Activated B cell treated with CpG ODN at 0.5 μM for 24 hours (primary cell): ENCODE measurements at regions not wholly inside any gene's neighbourhood (a gene's known extent, or its start where the extent isn't known, plus 50 kb on each side); places are given as distances from the start of the nearest gene placed in this dataset.

ENCODE experiments used
- ATAC-seq: fragments of 200-7000 bp; cut with Tn5 transposase; one replicate; pipeline ENCODE4 v1.10.0; 2021; ENCODE audit warnings: low read depth, mild to moderate bottlenecking, moderate library complexity
- CTCF ChIA-PET: fragments of 350-600 bp; sonication (Branson Sonifier 250); formaldehyde crosslinking; loops from one replicate; lab custom pipeline; 2021; ENCODE audit warnings: antibody characterized with exemption; lab: Charles Lee
- POLR2A ChIA-PET: fragments of 350-600 bp; sonication (Branson Sonifier 250); formaldehyde crosslinking; loops from one replicate; lab custom pipeline; 2021; ENCODE audit warnings: antibody characterized with exemption; lab: Charles Lee
- DNase-seq: peaks from one replicate; pipeline ENCODE4 v3.0.0; 2022
- H3K27ac Mint-ChIP-seq: one replicate; pipeline ENCODE4 v1.8.0; 2020; ENCODE audit warnings: mixed read lengths
- H3K27me3 Mint-ChIP-seq: one replicate; pipeline ENCODE4 v1.8.0; 2021; ENCODE audit warnings: mixed read lengths
- H3K36me3 Mint-ChIP-seq: one replicate; pipeline ENCODE4 v1.8.0; 2021; ENCODE audit warnings: low read depth, mixed read lengths
- H3K4me1 Mint-ChIP-seq: one replicate; pipeline ENCODE4 v1.8.0; 2021; ENCODE audit warnings: mixed read lengths
- H3K4me3 Mint-ChIP-seq: one replicate; pipeline ENCODE4 v1.8.0; 2020; ENCODE audit warnings: mild to moderate bottlenecking, mixed read lengths
- H3K9me3 Mint-ChIP-seq: one replicate; pipeline ENCODE4 v1.8.0; 2020; ENCODE audit warnings: mixed read lengths
- intact Hi-C: fragments of 100-400 bp; cut with micrococcal nuclease; formaldehyde crosslinking; loops from one replicate; pipeline ENCODE4 v1.15.1; 2024
- TF ChIP-seq, protein P1 (sequence below): fragments of 200-600 bp; IDR thresholded peaks from one replicate; pipeline ENCODE4 v1.8.0; 2022; ENCODE audit warnings: antibody characterized with exemption, mild to moderate bottlenecking

DNA sequence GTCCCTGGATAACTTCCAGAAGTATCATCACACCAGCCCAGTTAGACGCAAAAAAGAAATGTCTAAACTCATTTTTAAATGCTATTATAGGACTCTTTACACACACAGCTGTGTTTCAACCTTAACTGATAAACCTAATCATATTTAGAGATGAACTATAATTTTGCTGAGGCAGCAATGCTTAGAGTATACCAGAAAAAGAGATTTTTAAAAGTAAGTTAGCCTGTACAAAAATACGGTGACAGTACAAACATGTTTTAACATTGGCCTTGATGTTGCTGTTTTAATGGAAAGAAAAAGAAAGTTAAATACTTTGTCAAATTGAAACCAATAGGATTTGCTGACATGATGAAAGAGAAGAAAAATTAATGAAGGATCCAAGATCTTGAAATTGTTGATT is 1341.2 kb upstream of the CDH6 start:
- TF ChIP-seq, protein P1, sequence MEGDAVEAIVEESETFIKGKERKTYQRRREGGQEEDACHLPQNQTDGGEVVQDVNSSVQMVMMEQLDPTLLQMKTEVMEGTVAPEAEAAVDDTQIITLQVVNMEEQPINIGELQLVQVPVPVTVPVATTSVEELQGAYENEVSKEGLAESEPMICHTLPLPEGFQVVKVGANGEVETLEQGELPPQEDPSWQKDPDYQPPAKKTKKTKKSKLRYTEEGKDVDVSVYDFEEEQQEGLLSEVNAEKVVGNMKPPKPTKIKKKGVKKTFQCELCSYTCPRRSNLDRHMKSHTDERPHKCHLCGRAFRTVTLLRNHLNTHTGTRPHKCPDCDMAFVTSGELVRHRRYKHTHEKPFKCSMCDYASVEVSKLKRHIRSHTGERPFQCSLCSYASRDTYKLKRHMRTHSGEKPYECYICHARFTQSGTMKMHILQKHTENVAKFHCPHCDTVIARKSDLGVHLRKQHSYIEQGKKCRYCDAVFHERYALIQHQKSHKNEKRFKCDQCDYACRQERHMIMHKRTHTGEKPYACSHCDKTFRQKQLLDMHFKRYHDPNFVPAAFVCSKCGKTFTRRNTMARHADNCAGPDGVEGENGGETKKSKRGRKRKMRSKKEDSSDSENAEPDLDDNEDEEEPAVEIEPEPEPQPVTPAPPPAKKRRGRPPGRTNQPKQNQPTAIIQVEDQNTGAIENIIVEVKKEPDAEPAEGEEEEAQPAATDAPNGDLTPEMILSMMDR: no peak
- no peak for ATAC-seq
- intact Hi-C loops: no loop called here
- Mint-ChIP-seq H3K27me3 (no peaks in the 10 kb centered on the region), H3K4me1 (no peaks in the 10 kb centered on the region), H3K27ac (no peak overlapping the region), H3K4me3 (no peak overlapping the region), H3K36me3 (no peaks in the 10 kb centered on the region), H3K9me3 (peaks cover 10% of the 10 kb centered on the region)
- CTCF ChIA-PET: no interaction called here
- no peak for DNase-seq
- POLR2A ChIA-PET: no interaction called here

DNA sequence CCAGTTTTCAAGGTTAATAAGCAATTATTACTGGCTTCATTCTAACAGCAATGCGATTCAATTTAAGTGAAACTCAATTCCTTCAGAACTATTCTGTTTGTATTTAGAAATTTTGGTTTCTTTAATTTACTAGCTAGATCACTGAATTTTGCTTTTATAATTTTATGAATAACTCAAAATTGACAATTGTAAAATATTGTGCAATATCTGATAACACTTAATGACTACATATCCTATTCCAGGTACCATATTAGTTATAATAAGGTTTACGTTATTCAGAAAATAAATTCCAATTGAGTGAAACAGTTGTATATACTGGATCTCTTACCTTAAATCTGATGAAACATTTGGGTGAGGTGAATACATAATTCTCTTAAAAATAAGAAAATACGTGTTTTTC is 1348.3 kb upstream of the CDH6 start:
- Mint-ChIP-seq H3K36me3 (no peaks in the 10 kb centered on the region), H3K27ac (no peak overlapping the region), H3K27me3 (no peaks in the 10 kb centered on the region), H3K4me3 (no peak overlapping the region), H3K9me3 (peaks cover 3% of the 10 kb centered on the region), H3K4me1 (no peaks in the 10 kb centered on the region)
- DNase-seq (no peak), ATAC-seq (no peak)
- intact Hi-C loops: no loop called here
- ChIA-PET POLR2A (no interaction called here), CTCF (no interaction called here)
- TF ChIP-seq, protein P1: no peak

DNA sequence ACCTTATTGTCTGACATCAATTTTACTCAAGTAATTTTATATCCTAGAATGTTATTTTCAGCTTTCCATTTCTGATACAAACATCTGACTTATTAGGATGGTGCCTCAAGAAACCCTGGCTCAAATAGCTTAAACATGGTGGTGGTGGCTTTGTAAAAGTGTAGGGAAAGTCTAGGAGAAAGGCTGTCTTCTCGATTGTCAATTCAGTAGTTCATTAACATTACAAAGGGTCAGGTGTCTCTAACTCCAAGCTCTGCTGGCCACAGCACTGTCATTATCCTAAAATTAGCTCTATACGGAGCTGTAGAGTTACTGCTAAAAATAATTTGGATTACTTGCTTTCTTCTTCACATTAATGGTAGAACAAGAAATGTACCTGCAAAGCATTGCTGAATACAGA is 1360.1 kb upstream of the CDH6 start:
- intact Hi-C loops: no loop called here
- Mint-ChIP-seq H3K9me3 (peaks cover 21% of the 10 kb centered on the region), H3K27me3 (no peaks in the 10 kb centered on the region), H3K27ac (no peak overlapping the region), H3K4me1 (no peaks in the 10 kb centered on the region), H3K4me3 (no peak overlapping the region), H3K36me3 (no peaks in the 10 kb centered on the region)
- ChIA-PET POLR2A (no interaction called here), CTCF (no interaction called here)
- DNase-seq (no peak), ATAC-seq (no peak)
- TF ChIP-seq, protein P1: no peak

DNA sequence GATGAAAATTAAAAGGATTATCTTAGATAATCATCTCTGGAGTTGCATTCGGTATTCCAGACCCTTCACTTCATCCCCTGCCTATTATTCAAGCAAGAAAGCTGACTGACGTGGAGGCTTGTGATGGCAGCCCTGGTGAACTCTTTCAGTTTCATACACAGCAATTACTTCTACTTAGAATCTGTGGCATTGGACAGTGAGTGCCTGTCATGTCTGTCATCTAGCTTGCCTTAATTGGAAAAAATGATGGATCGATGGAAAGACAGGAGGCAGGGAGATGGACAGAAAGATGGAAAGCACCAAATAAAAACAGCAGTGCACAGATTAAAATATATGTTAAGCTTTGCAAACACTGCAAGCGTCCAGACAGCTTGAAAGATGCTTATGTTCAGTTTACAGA is 1371.0 kb upstream of the CDH6 start:
- intact Hi-C loops: no loop called here
- CTCF ChIA-PET: no interaction called here
- TF ChIP-seq, protein P1: no peak
- H3K4me3 Mint-ChIP-seq: no peak overlapping the region
- H3K27me3 Mint-ChIP-seq: no peaks in the 10 kb centered on the region
- DNase-seq: no peak
- H3K36me3 Mint-ChIP-seq: no peaks in the 10 kb centered on the region
- POLR2A ChIA-PET: no interaction called here
- no peak overlapping the region for H3K27ac Mint-ChIP-seq
- H3K9me3 Mint-ChIP-seq: peaks cover 4% of the 10 kb centered on the region
- H3K4me1 Mint-ChIP-seq: no peaks in the 10 kb centered on the region
- ATAC-seq: no peak

DNA sequence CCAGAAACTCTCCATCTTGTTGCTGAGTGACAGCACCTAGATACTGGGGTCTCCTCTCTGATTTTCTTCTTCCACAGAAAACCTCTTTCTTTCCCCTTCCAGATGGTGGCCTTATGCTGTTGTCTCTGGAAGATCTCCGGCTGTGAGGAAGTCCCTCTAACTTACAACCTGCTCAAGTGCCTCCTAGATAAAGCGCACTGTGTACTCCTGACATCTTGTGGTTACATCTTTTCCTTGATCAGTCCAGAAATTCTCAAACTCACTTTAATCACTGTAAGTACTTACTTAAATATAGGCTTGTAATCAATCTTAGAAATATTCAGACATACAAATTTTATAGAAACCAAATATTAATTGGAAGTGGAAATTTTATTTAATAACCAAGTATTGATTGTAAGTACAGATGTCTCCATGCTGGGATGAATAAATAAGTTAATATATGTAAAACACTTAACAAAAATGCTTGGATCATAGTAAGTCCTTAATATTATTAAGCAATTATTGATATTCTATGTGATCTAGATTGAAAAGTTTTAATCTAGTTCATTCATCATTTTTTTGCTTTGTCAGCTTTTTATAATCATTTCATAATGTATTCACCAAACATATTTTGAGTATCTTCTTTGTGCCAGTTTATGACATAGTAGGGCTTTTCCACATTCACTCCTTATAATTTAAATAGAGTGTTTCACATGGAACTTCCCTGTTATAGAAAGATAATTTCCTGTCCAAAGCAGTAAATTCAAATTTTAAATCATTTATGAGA is 1381.4 kb upstream of the CDH6 start:
- no peaks in the 10 kb centered on the region for H3K27me3 Mint-ChIP-seq
- no peak for ATAC-seq
- ChIA-PET CTCF (no interaction called here), POLR2A (no interaction called here)
- H3K36me3 Mint-ChIP-seq: no peaks in the 10 kb centered on the region
- no peak overlapping the region for H3K27ac Mint-ChIP-seq
- no peak for DNase-seq
- no peaks in the 10 kb centered on the region for H3K4me1 Mint-ChIP-seq
- H3K4me3 Mint-ChIP-seq: no peak overlapping the region
- intact Hi-C loops: no loop called here
- TF ChIP-seq, protein P1: no peak
- H3K9me3 Mint-ChIP-seq: peaks cover 12% of the 10 kb centered on the region
